Activated naive CD8-positive, alpha-beta T cell treated with anti-CD3 and anti-CD28 coated beads, Interleukin-2, amount 10 ng/mL, durations not matched to agents 7 days and 5 days (primary cell): ENCODE measurements at regions not wholly inside any gene's neighbourhood (a gene's known extent, or its start where the extent isn't known, plus 50 kb on each side); places are given as distances from the start of the nearest gene placed in this dataset.
"Not testable (repeated sequence)": the region's sequence is repeated elsewhere in the genome, so short reads cannot be mapped to it uniquely, and the experiment has no call there.

Experiments used
- ATAC-seq: fragments of 150-1000 bp; cut with Tn5 transposase; one replicate; pipeline ENCODE4 v1.10.0; 2021; ENCODE audit warnings: low read depth, moderate library complexity
- POLR2A ChIA-PET: fragments of 350-600 bp; sonication (Branson Sonifier 250); formaldehyde crosslinking; loops from one replicate; lab custom pipeline; 2021; ENCODE audit warnings: antibody characterized with exemption; lab: Charles Lee
- DNase-seq: peaks from one replicate; pipeline ENCODE4 v3.0.0; 2021
- H3K27ac Mint-ChIP-seq: one replicate; pipeline ENCODE4 v1.8.0; 2022; ENCODE audit warnings: mild to moderate bottlenecking, mixed read lengths
- H3K27me3 Mint-ChIP-seq: one replicate; pipeline ENCODE4 v1.8.0; 2022; ENCODE audit warnings: mild to moderate bottlenecking, moderate library complexity, mixed read lengths
- H3K36me3 Mint-ChIP-seq: one replicate; pipeline ENCODE4 v1.8.0; 2021; ENCODE audit warnings: mild to moderate bottlenecking, mixed read lengths
- H3K4me1 Mint-ChIP-seq: one replicate; pipeline ENCODE4 v1.8.0; 2021; ENCODE audit warnings: mixed read lengths
- H3K4me3 Mint-ChIP-seq: one replicate; pipeline ENCODE4 v1.8.0; 2022; ENCODE audit warnings: mild to moderate bottlenecking, moderate library complexity, mixed read lengths
- H3K9me3 Mint-ChIP-seq: one replicate; pipeline ENCODE4 v1.8.0; 2021; ENCODE audit warnings: mixed read lengths

DNA sequence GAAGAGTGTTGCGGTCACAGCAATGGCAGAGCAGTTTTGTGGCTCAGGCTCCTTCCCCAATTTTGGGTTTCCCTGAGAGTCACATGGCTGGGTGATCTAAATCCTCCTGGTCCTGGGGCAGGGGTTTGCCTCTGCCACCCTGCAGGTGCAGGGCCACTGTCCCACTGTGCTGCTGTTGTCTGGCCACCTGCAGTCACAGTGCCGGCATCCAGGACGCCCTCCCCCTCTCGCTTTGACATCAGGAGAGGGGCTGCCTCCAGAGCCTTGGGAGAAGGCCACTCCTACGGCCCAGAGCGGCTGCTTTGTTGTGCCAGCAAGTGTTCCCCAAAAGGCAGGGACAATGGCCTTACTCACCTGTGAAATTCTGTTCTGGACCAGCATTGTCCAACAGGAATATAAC is 449.0 kb downstream of the QKI start:
- POLR2A ChIA-PET = no interaction called here
- Mint-ChIP-seq H3K4me1 (no peaks in the 10 kb centered on the region), H3K9me3 (no peaks in the 10 kb centered on the region), H3K36me3 (no peaks in the 10 kb centered on the region), H3K4me3 (no peak overlapping the region), H3K27me3 (peaks cover 7% of the 10 kb centered on the region), H3K27ac (no peak overlapping the region)
- ATAC-seq (no peak), DNase-seq (no peak)

DNA sequence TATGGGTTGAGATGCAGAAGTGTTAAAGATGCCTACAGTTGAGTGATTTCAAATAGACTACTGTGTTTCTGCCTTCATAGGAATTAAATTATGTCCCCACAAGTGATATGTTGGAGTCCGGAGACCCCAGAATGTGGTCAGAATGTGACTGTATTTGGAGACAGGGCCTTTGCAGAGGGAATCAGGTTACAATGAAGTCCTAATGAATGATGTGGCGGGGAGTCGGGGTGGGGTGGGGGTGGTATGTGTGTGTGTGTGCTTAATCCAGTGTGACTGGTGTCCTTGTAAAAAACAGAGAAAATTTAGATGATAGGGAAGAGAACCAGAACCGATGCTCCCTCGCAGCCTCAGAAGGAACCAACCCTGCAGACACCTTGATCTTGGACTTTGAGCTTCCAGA is 448.2 kb downstream of the QKI start:
- no peaks in the 10 kb centered on the region for H3K4me1 Mint-ChIP-seq
- no peak overlapping the region for H3K4me3 Mint-ChIP-seq
- POLR2A ChIA-PET = no interaction called here

GRCh38 chr6:163861627-163862026 is 447.1 kb downstream of the QKI start:
- H3K27me3 Mint-ChIP-seq = peaks cover 11% of the 10 kb centered on the region
- DNase-seq = no peak
- POLR2A ChIA-PET = no interaction called here
- H3K4me1 Mint-ChIP-seq = no peaks in the 10 kb centered on the region
- H3K4me3 Mint-ChIP-seq = no peak overlapping the region
- H3K9me3 Mint-ChIP-seq = no peaks in the 10 kb centered on the region
- ATAC-seq = no peak
- no peaks in the 10 kb centered on the region for H3K36me3 Mint-ChIP-seq
- no peak overlapping the region for H3K27ac Mint-ChIP-seq

More for the DNA sequence above, 448.2 kb downstream of the QKI start:
- Mint-ChIP-seq H3K9me3 (no peaks in the 10 kb centered on the region), H3K27ac (no peak overlapping the region), H3K27me3 (peaks cover 7% of the 10 kb centered on the region), H3K36me3 (no peaks in the 10 kb centered on the region)
- ATAC-seq = no peak
- DNase-seq = no peak

- no peaks in the 10 kb centered on the region for H3K4me1 Mint-ChIP-seq
- no peak for ATAC-seq
- no peak overlapping the region for H3K4me3 Mint-ChIP-seq
- no peaks in the 10 kb centered on the region for H3K9me3 Mint-ChIP-seq
- POLR2A ChIA-PET = no interaction called here
- H3K27me3 Mint-ChIP-seq = peaks cover 11% of the 10 kb centered on the region
- no peak for DNase-seq
- no peak overlapping the region for H3K27ac Mint-ChIP-seq
- no peaks in the 10 kb centered on the region for H3K36me3 Mint-ChIP-seq
These were observed 446.0 kb downstream of the QKI start for GRCh38 chr6:163860287-163861081.

DNA sequence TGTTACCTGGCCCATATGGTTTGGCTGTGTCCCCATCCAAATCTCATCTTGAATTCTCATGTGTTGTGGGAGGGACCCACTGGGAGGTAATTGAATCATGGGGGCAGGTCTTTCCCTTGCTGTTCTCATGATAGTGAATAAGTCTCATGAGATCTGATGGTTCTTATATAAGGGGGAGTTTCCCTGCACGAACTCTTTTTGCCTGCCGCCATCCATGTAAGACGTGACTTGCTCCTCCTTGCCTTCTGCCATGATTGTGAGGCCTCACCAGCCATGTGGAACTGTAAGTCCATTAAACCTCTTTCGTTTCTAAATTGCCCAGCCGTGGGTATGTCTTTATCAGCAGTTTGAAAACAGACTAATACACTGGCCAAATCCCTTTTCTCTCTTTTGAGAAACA is 444.4 kb downstream of the QKI start:
- H3K36me3 Mint-ChIP-seq, H3K4me3 Mint-ChIP-seq, H3K9me3 Mint-ChIP-seq, ATAC-seq, H3K4me1 Mint-ChIP-seq, DNase-seq, H3K27ac Mint-ChIP-seq, POLR2A ChIA-PET: not testable (repeated sequence)
- peaks cover 11% of the 10 kb centered on the region for H3K27me3 Mint-ChIP-seq

DNA sequence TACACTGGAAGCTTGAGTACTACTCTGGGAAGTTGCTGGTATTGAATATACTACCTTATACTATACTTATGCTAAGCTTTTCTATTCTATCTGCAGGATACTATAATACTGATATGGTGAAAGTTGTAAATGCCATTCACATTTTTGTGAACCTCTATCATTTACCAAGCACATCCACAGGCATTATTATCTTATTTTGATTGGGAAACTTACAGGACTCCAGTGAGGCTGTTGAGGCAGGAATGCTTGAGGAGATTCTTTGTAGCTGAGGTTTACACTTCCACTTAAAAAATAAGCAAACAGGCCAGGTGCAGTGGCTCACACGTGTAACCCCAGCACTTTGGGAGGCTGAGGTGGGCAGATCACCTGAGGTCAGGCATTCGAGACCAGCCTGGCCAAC is 442.9 kb downstream of the QKI start:
- POLR2A ChIA-PET = no interaction called here

DNA sequence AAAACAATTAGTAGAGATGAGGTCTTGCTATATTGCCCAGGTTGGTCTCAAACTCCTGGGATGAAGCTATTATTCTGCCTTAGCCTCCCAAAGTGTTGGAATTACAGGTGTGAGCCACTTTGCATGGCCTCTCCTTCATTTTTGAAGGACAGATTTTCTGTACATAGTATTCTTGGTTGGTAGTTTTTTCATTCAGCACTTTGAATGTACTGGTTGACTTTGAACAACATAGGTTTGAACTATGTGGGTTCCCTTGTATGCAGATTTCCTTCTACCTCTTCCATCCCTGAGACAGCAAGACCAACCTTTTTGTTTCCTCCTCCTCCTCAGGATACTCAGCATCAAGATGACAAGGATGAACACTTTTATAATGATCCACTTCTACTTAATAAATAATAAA is 436.4 kb downstream of the QKI start:
- POLR2A ChIA-PET = no interaction called here
- ATAC-seq (no peak), DNase-seq (no peak)
- Mint-ChIP-seq H3K36me3 (no peaks in the 10 kb centered on the region), H3K4me3 (no peak overlapping the region), H3K27ac (no peak overlapping the region), H3K27me3 (peaks cover 4% of the 10 kb centered on the region), H3K4me1 (no peaks in the 10 kb centered on the region), H3K9me3 (no peaks in the 10 kb centered on the region)

More for the DNA sequence above, 442.9 kb downstream of the QKI start:
- Mint-ChIP-seq H3K27ac (no peak overlapping the region), H3K36me3 (no peaks in the 10 kb centered on the region), H3K4me1 (no peaks in the 10 kb centered on the region), H3K27me3 (peaks cover 11% of the 10 kb centered on the region), H3K9me3 (no peaks in the 10 kb centered on the region), H3K4me3 (no peak overlapping the region)
- ATAC-seq = no peak
- DNase-seq = no peak

- Mint-ChIP-seq H3K27me3 (peaks cover 4% of the 10 kb centered on the region), H3K9me3 (peaks cover 9% of the 10 kb centered on the region), H3K4me1 (no peaks in the 10 kb centered on the region), H3K36me3 (no peaks in the 10 kb centered on the region), H3K4me3 (no peak overlapping the region), H3K27ac (no peak overlapping the region)
- ATAC-seq = no peak
- no peak for DNase-seq
- POLR2A ChIA-PET = no interaction called here
These were observed 430.2 kb downstream of the QKI start for GRCh38 chr6:163844761-163845160.

DNA sequence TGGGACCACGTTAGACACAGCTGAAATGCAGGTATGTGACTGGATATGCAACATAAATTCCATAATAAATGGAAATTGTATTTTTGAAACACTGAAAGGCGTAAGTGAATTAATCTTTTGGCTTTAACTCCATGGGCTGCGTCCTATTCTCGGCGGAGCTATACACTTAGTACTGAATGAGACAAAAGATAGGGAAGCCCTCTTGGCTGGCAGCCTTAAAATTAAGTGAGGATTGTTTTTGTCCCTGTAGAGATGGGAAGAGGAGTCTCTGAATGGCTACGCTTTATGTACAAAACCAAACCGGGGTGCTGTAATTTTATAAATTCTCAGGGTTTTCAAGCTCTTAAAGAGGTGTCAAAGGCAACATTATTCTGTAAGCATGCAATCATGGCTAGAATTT is 429.8 kb downstream of the QKI start:
- H3K36me3 Mint-ChIP-seq = no peaks in the 10 kb centered on the region
- POLR2A ChIA-PET = no interaction called here
- H3K27me3 Mint-ChIP-seq = peaks cover 4% of the 10 kb centered on the region
- H3K9me3 Mint-ChIP-seq = peaks cover 9% of the 10 kb centered on the region
- H3K4me1 Mint-ChIP-seq = no peaks in the 10 kb centered on the region
- H3K27ac Mint-ChIP-seq = no peak overlapping the region
- ATAC-seq (no peak), DNase-seq (no peak)
- H3K4me3 Mint-ChIP-seq = no peak overlapping the region

DNA sequence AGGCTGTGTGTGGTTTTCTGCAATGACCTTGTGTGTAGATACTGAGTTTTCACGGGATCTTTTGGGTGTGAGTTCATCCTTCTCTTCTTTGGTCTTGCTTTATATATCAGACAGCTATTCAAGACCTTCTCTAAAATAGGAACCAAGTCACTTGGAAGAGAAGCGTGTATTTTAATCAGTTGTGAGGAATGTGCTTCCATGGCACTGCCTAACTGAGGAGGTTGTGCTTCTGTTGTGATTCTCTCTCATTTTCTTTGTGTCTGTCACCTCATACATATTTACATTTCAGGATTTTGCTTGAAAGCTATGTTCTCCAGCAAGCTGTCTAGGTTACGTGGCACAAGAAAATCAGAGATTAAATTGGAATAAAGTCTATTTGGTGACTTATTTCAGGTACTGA is 428.7 kb downstream of the QKI start:
- DNase-seq = no peak
- Mint-ChIP-seq H3K9me3 (peaks cover 9% of the 10 kb centered on the region), H3K27ac (no peak overlapping the region), H3K4me3 (no peak overlapping the region), H3K27me3 (no peaks in the 10 kb centered on the region), H3K4me1 (no peaks in the 10 kb centered on the region), H3K36me3 (no peaks in the 10 kb centered on the region)
- no peak for ATAC-seq
- POLR2A ChIA-PET = no interaction called here

- DNase-seq (no peak), ATAC-seq (no peak)
- H3K4me1 Mint-ChIP-seq = no peaks in the 10 kb centered on the region
- POLR2A ChIA-PET = no interaction called here
- peaks cover 3% of the 10 kb centered on the region for H3K27me3 Mint-ChIP-seq
- no peaks in the 10 kb centered on the region for H3K36me3 Mint-ChIP-seq
- peaks cover 9% of the 10 kb centered on the region for H3K9me3 Mint-ChIP-seq
- no peak overlapping the region for H3K27ac Mint-ChIP-seq
- no peak overlapping the region for H3K4me3 Mint-ChIP-seq
These were observed 427.9 kb downstream of the QKI start for GRCh38 chr6:163842467-163842866.

- ATAC-seq = no peak
- no peaks in the 10 kb centered on the region for H3K4me1 Mint-ChIP-seq
- POLR2A ChIA-PET = no interaction called here
- no peaks in the 10 kb centered on the region for H3K36me3 Mint-ChIP-seq
- DNase-seq = no peak
- H3K4me3 Mint-ChIP-seq = no peak overlapping the region
- H3K27ac Mint-ChIP-seq = no peak overlapping the region
- peaks cover 3% of the 10 kb centered on the region for H3K27me3 Mint-ChIP-seq
- H3K9me3 Mint-ChIP-seq = peaks cover 9% of the 10 kb centered on the region
These were observed 427.2 kb downstream of the QKI start for GRCh38 chr6:163841733-163842132.

GRCh38 chr6:163841326-163841725 is 426.8 kb downstream of the QKI start:
- Mint-ChIP-seq H3K4me3 (no peak overlapping the region), H3K4me1 (no peaks in the 10 kb centered on the region), H3K27me3 (peaks cover 4% of the 10 kb centered on the region), H3K27ac (no peak overlapping the region), H3K36me3 (no peaks in the 10 kb centered on the region), H3K9me3 (peaks cover 9% of the 10 kb centered on the region)
- no peak for DNase-seq
- POLR2A ChIA-PET = no interaction called here
- no peak for ATAC-seq

- peaks cover 5% of the 10 kb centered on the region for H3K27me3 Mint-ChIP-seq
- H3K36me3 Mint-ChIP-seq = no peaks in the 10 kb centered on the region
- ATAC-seq = no peak
- POLR2A ChIA-PET = no interaction called here
- no peaks in the 10 kb centered on the region for H3K4me1 Mint-ChIP-seq
- peaks cover 9% of the 10 kb centered on the region for H3K9me3 Mint-ChIP-seq
- no peak overlapping the region for H3K4me3 Mint-ChIP-seq
- no peak overlapping the region for H3K27ac Mint-ChIP-seq
- DNase-seq = no peak
These were observed 426.4 kb downstream of the QKI start for GRCh38 chr6:163840880-163841279.
